SK-N-SH (cell line): ENCODE measurements at regions not wholly inside any gene's neighbourhood (a gene's known extent, or its start where the extent isn't known, plus 50 kb on each side); places are given as distances from the start of the nearest gene placed in this dataset.

ENCODE experiments used
- CTCF ChIA-PET: fragments of 300-600, 350-600 bp; formaldehyde crosslinking; extraction: SDS; loops from one replicate; lab custom pipeline; 2021; lab: Yijun Ruan, JAX
- POLR2A ChIA-PET: fragments of 350-600 bp; sonication (Branson Sonifier 250); formaldehyde crosslinking; extraction: SDS; loops from one replicate; lab custom pipeline; 2020; ENCODE audit warnings: antibody characterized with exemption, inconsistent platforms; lab: Yijun Ruan, JAX
- DNase-seq: peaks from one replicate; pipeline ENCODE4 v3.0.0; 2012
- H2AFZ ChIP-seq: fragments of 200-600 bp; sonication (generic); 2 replicates; pipeline ENCODE4 v1.8.1; 2016; ENCODE audit warnings: antibody characterized with exemption, mild to moderate bottlenecking, low read depth
- H3F3A ChIP-seq: fragments of 200-600 bp; sonication (generic); replicated peaks from 2 replicates; pipeline ENCODE3; 2016; ENCODE audit warnings: antibody characterized with exemption, mild to moderate bottlenecking; ENCODE audit not compliant: insufficient read depth
- H3K27ac ChIP-seq, 2 experiments: fragments of 200-500 bp in 1 of 2; fragments of 200-600 bp in 1 of 2; sonication (Bioruptor generic) in 1 of 2; sonication (generic), shearing (Covaris generic) in 1 of 2; 2 replicates each; pipeline versions ENCODE4 v1.5.1 to v1.6.1; 2014 to 2016; ENCODE audit warnings: low read depth in 2 of 2, inconsistent platforms in 1 of 2, low read length in 1 of 2, mild to moderate bottlenecking in 1 of 2, mixed read lengths in 1 of 2
- H3K27me3 ChIP-seq: fragments of 200-600 bp; sonication (generic), shearing (Covaris generic); 2 replicates; pipeline ENCODE4 v1.6.1; 2016; ENCODE audit warnings: mixed run types; ENCODE audit not compliant: insufficient read depth
- H3K36me3 ChIP-seq, 2 experiments: fragments of 200-500 bp in 1 of 2; fragments of 200-600 bp in 1 of 2; sonication (Bioruptor generic) in 1 of 2; sonication (generic) in 1 of 2; replicated peaks in 1 of 2; 2 replicates each; pipeline versions ENCODE3 to v1.5.1; 2014 to 2016; ENCODE audit warnings: low read length in 1 of 2, mild to moderate bottlenecking in 1 of 2; ENCODE audit not compliant: insufficient read depth in 2 of 2, control insufficient read depth in 1 of 2
- H3K4me1 ChIP-seq, 2 experiments: fragments of 200-500 bp in 1 of 2; fragments of 200-600 bp in 1 of 2; sonication (Bioruptor generic) in 1 of 2; sonication (generic), shearing (Covaris generic) in 1 of 2; 2 replicates each; pipeline versions ENCODE4 v1.5.1 to v1.6.1; 2014 to 2016; ENCODE audit warnings: low read depth in 1 of 2, low read length in 1 of 2, mixed run types in 1 of 2; ENCODE audit not compliant: insufficient read depth in 2 of 2, control insufficient read depth in 1 of 2
- H3K4me2 ChIP-seq: fragments of 200-600 bp; sonication (generic), shearing (Covaris generic); 2 replicates; pipeline ENCODE4 v1.6.1; 2017; ENCODE audit warnings: mixed run types
- H3K4me3 ChIP-seq, 2 experiments: fragments of 200-500 bp in 1 of 2; fragments of 200-600 bp in 1 of 2; sonication (Bioruptor generic) in 1 of 2; sonication (generic), shearing (Covaris generic) in 1 of 2; 2 replicates each; pipeline versions ENCODE4 v1.5.1 to v1.8.1; 2014 to 2016; ENCODE audit warnings: low read depth in 2 of 2, inconsistent platforms in 1 of 2, low read length in 1 of 2, mild to moderate bottlenecking in 1 of 2, mixed read lengths in 1 of 2, moderate library complexity in 1 of 2
- H3K79me2 ChIP-seq: fragments of 200-600 bp; sonication (generic); 2 replicates; pipeline ENCODE4 v1.8.1; 2017; ENCODE audit warnings: mild to moderate bottlenecking; ENCODE audit not compliant: insufficient read depth
- H3K9ac ChIP-seq: fragments of 200-600 bp; sonication (generic); 2 replicates; pipeline ENCODE4 v1.6.1; 2017; ENCODE audit warnings: mixed run types
- H3K9me2 ChIP-seq: fragments of 200-600 bp; sonication (generic); 2 replicates; pipeline ENCODE4 v1.6.1; 2017; ENCODE audit warnings: mixed run types
- H3K9me3 ChIP-seq: fragments of 200-600 bp; sonication (generic); 2 replicates; pipeline ENCODE4 v1.6.1; 2017; ENCODE audit warnings: mixed run types, mild to moderate bottlenecking, moderate library complexity
- H4K20me1 ChIP-seq: fragments of 200-600 bp; sonication (generic); 2 replicates; pipeline ENCODE4 v1.6.1; 2017; ENCODE audit warnings: mild to moderate bottlenecking, mixed run types; ENCODE audit not compliant: insufficient read depth
- FOSL2 ChIP-seq: IDR thresholded peaks from 2 replicates; pipeline ENCODE4 v1.4.0; 2012; ENCODE audit warnings: low read depth, mild to moderate bottlenecking, moderate library complexity, borderline replicate concordance
- FOXM1 ChIP-seq: IDR thresholded peaks from 2 replicates; pipeline ENCODE4 v1.4.0; 2012; ENCODE audit warnings: low read depth, mild to moderate bottlenecking
- GATA2 ChIP-seq: sonication (generic); formaldehyde crosslinking; IDR thresholded peaks from 2 replicates; pipeline ENCODE4 v1.5.0; 2020; ENCODE audit warnings: mild to moderate bottlenecking, missing genetic modification reagents
- JUND ChIP-seq: IDR thresholded peaks from 2 replicates; pipeline ENCODE4 v1.4.0; 2012
- MAX ChIP-seq: IDR thresholded peaks from 2 replicates; pipeline ENCODE4 v1.4.0; 2012; ENCODE audit warnings: low read depth
- MEF2A ChIP-seq: IDR thresholded peaks from 2 replicates; pipeline ENCODE4 v1.4.0; 2012; ENCODE audit warnings: low read depth, borderline replicate concordance
- NFIC ChIP-seq: IDR thresholded peaks from 2 replicates; pipeline ENCODE4 v1.4.0; 2012; ENCODE audit warnings: borderline replicate concordance
- NRF1 ChIP-seq: IDR thresholded peaks from 2 replicates; pipeline ENCODE4 v1.6.1; 2012; ENCODE audit warnings: low read depth, mild to moderate bottlenecking, low read length
- SIN3A ChIP-seq: IDR thresholded peaks from 2 replicates; pipeline ENCODE4 v1.6.1; 2012; ENCODE audit warnings: low read depth, mild to moderate bottlenecking, low read length, moderate library complexity, borderline replicate concordance
- TAF1 ChIP-seq: IDR thresholded peaks from 2 replicates; pipeline ENCODE4 v1.6.1; 2012; ENCODE audit warnings: low read depth, mild to moderate bottlenecking, low read length, moderate library complexity, borderline replicate concordance
- USF2 ChIP-seq: fragments of 150-350 bp; IDR thresholded peaks from 2 replicates; pipeline ENCODE4 v1.6.1; 2017; ENCODE audit warnings: antibody characterized with exemption, low read length, low read depth, borderline replicate concordance
- WGBS: methylation state at CpG from one replicate; pipeline ENCODE4 v1.1.6; 2017; ENCODE audit warnings: low lambda C conversion rate; 5-methylcytosine and 5-hydroxymethylcytosine counted together
- TF ChIP-seq, protein P1 (sequence below): fragments of 150-350 bp; IDR thresholded peaks from 2 replicates; pipeline ENCODE4 v1.6.1; 2016; ENCODE audit warnings: mild to moderate bottlenecking, low read depth, low read length

DNA sequence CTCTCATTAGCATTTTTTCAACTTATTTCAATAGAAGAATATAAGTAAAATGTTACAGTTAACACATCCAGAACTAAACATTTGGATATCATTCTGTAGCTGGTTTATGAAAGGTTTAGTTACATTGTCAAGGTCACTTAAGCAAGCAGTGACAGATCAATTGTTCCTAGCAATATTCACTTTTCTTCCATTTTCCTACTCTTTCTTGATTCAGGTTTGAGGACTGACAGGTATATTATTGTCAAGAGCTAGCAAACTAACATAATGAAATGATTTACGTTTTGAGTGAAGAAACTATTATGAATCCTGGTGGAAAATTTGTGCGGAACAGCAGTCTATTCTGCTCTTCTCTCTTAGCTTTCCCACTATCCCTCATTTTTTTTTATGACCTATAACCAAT, 220.4 kb upstream of the ADGRL4 start:
- Histone ChIP-seq H3K9me2 (no peaks in the 10 kb centered on the region), H3K4me1 (no peaks in the 10 kb centered on the region)
- CTCF ChIA-PET: no interaction called here
- TF ChIP-seq FOXM1 (no peak), NFIC (no peak), SIN3A (no peak), FOSL2 (no peak), MAX (no peak), MEF2A (no peak), JUND (no peak), NRF1 (no peak), TAF1 (no peak), USF2 (no peak)
- TF ChIP-seq, protein P1, sequence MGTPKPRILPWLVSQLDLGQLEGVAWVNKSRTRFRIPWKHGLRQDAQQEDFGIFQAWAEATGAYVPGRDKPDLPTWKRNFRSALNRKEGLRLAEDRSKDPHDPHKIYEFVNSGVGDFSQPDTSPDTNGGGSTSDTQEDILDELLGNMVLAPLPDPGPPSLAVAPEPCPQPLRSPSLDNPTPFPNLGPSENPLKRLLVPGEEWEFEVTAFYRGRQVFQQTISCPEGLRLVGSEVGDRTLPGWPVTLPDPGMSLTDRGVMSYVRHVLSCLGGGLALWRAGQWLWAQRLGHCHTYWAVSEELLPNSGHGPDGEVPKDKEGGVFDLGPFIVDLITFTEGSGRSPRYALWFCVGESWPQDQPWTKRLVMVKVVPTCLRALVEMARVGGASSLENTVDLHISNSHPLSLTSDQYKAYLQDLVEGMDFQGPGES: no peak
- TF ChIP-seq, all 33 proteins: peak for 0
- Histone ChIP-seq H3K4me2 (no peak overlapping the region), H3K4me3 (no peak overlapping the region), H3K27me3 (no peaks in the 10 kb centered on the region), H3K36me3 (no peaks in the 10 kb centered on the region), H3K79me2 (no peaks in the 10 kb centered on the region), H2AFZ (no peak overlapping the region), H3K9ac (no peak overlapping the region), H3K27ac (no peak overlapping the region), H4K20me1 (no peaks in the 10 kb centered on the region), H3F3A (no peaks in the 10 kb centered on the region), H3K9me3 (no peaks in the 10 kb centered on the region)
- 61% methylated on average over 2 of the region's 2 CpGs for WGBS
- POLR2A ChIA-PET: no interaction called here
- DNase-seq: no peak

DNA sequence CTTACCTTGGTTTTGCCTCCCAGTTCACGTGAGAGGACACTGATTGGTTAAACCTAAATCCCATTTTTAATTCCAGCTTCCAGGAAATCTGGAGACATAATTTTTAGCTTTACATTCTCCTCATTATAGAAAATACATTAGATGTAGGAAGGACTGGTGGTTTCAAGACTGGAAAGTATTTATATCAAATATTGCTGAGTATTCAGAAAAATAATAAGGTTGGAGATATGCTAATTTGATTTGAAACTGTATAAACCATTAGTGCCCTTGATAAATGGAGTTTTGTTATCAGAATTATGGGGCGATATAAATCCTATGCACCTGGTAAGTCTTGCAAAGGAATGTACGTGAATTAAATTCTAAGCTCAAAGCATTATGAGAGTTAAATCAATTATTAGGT, 218.0 kb upstream of the ADGRL4 start:
- 62% methylated on average over 3 of the region's 3 CpGs for WGBS
- Histone ChIP-seq H2AFZ (no peak overlapping the region), H3K9ac (no peak overlapping the region), H3K27ac (no peak overlapping the region), H3K27me3 (no peaks in the 10 kb centered on the region), H4K20me1 (no peaks in the 10 kb centered on the region), H3K4me1 (no peaks in the 10 kb centered on the region), H3K4me3 (no peak overlapping the region), H3K9me2 (no peaks in the 10 kb centered on the region), H3K36me3 (no peaks in the 10 kb centered on the region), H3K4me2 (no peak overlapping the region), H3K9me3 (no peaks in the 10 kb centered on the region), H3K79me2 (no peaks in the 10 kb centered on the region), H3F3A (no peaks in the 10 kb centered on the region)
- POLR2A ChIA-PET: no interaction called here
- no peak for DNase-seq
- CTCF ChIA-PET: no interaction called here
- TF ChIP-seq MAX: no peak
- no peak for TF ChIP-seq GATA2 (CRISPR knock-in tag)
- TF ChIP-seq TAF1: no peak
- TF ChIP-seq FOSL2: no peak
